Spleen (tissue), 7 donors: ENCODE measurements at regions not wholly inside any gene's neighbourhood (a gene's known extent, or its start where the extent isn't known, plus 50 kb on each side); places are given as distances from the start of the nearest gene placed in this dataset.

Experiments used
- CTCF ChIP-seq, 11 experiments: fragments of 200-600 bp in 7 of 11; fragments of 450-650 bp in 4 of 11; sonication (generic) in 4 of 11; IDR thresholded peaks in 8 of 11; conservative IDR thresholded peaks in 3 of 11; 1 replicate in 7 of 11; 2 replicates in 4 of 11; pipeline versions ENCODE4 v1.4.0 to v1.8.0; 2016 to 2021; ENCODE audit warnings: antibody characterized with exemption in 11 of 11, inconsistent platforms in 4 of 11, mild to moderate bottlenecking in 1 of 11
- POLR2AphosphoS5 ChIP-seq, 3 donors: sonication (generic); formaldehyde crosslinking; IDR thresholded peaks; one replicate each; pipeline ENCODE4 v1.5.1; 2017; ENCODE audit warnings: antibody characterized with exemption in 3 of 3
- donor health status: DM: no; HTN: no; CAD: no; lungs with moderate emphysema.
- donor health status: DM: no; HTN: no; CAD: no.
- donor health status: DM: no; HTN: no; CAD: no.

GRCh38 chr2:64743739-64744330, 90.1 kb upstream of the SERTAD2 start:
- TF ChIP-seq CTCF (IDR thresholded peaks at IDR 0.05 in 8 of 11, conservative IDR thresholded peaks at IDR 0.05 in 3 of 11) (no peak), POLR2AphosphoS5 (IDR thresholded peaks at IDR 0.05) (no peak)
